ENCODE measurements at regions not wholly inside any gene's neighbourhood (a gene's known extent, or its start where the extent isn't known, plus 50 kb on each side); places are given as distances from the start of the nearest gene placed in this dataset.

DNA sequence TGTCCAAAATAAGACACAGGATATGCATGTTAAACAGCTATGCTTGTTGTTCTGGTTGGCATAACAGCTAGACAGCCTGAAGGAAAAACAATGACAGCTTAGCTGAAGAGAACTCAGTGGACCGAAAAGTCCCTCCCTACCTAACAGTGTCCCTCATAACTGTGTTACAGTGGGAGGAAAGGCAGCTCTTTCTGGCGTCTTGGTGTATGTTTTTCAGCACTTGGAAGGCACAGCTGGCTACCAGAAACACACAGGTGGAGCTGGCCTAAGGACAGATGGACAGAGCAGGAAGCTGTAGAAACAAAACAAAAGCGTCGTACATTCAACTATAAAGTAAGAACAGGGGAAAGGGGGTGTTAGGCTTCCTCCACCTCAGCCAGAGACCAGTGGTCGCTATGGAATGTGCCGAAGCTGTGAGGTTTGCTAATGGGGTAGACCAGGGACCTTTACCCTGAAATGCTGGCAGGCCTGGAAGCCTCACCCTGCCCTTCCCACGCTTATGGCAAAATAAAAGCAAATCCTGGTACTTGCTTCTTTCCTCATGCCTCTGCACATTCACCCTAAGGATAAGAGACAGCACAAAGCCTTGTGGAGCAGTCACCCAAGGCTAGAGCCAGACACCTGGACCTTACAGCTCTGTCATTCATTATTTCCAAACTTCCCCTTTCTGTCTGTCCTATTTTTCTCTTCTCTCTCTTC, 103.5 kb upstream of the TRIB2 start:
- Mint-ChIP-seq H3K27me3 (no peaks in the 10 kb centered on the region), H3K27ac (no peak overlapping the region), H3K36me3 (no peaks in the 10 kb centered on the region), H3K4me3 (peak overlapping the region; percentile 27), H3K9me3 (no peaks in the 10 kb centered on the region), H3K4me1 (ENCODE audit: unreplicated experiment) (peaks cover 3% of the 10 kb centered on the region)
- TF ChIP-seq, protein P1, sequence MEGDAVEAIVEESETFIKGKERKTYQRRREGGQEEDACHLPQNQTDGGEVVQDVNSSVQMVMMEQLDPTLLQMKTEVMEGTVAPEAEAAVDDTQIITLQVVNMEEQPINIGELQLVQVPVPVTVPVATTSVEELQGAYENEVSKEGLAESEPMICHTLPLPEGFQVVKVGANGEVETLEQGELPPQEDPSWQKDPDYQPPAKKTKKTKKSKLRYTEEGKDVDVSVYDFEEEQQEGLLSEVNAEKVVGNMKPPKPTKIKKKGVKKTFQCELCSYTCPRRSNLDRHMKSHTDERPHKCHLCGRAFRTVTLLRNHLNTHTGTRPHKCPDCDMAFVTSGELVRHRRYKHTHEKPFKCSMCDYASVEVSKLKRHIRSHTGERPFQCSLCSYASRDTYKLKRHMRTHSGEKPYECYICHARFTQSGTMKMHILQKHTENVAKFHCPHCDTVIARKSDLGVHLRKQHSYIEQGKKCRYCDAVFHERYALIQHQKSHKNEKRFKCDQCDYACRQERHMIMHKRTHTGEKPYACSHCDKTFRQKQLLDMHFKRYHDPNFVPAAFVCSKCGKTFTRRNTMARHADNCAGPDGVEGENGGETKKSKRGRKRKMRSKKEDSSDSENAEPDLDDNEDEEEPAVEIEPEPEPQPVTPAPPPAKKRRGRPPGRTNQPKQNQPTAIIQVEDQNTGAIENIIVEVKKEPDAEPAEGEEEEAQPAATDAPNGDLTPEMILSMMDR (conservative IDR thresholded peaks at IDR 0.05), result no peak
- no peak for DNase-seq (ENCODE audit: extremely low spot score, unreplicated experiment)

DNA sequence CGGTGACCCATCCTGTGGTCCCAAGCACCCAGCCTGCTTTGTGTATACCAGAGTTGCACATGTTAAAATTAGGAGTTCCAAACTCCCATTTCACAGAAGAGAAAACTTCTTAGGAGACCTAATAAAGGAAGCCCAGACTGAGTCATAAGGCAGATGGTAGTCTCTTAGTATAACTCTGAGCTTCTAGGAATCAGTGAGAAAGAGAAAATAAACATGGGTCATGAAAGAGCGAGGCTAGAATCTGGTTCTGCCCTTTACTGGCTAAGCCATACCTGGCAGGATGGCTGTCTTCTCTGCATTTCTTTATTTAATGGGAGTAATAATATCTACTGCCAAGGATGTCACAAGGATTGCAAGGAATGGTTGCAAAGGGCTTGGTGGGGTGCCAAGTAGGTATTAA, 101.2 kb upstream of the TRIB2 start:
- H3K9me3 Mint-ChIP-seq, result no peaks in the 10 kb centered on the region
- no peaks in the 10 kb centered on the region for H3K36me3 Mint-ChIP-seq
- DNase-seq (ENCODE audit: extremely low spot score, unreplicated experiment), result no peak
- H3K4me3 Mint-ChIP-seq, result no peak overlapping the region
- H3K27ac Mint-ChIP-seq, result no peak overlapping the region
- H3K27me3 Mint-ChIP-seq, result no peaks in the 10 kb centered on the region
- TF ChIP-seq, protein P1 (conservative IDR thresholded peaks at IDR 0.05), result no peak
- H3K4me1 Mint-ChIP-seq (ENCODE audit: unreplicated experiment), result peaks cover 3% of the 10 kb centered on the region

DNA sequence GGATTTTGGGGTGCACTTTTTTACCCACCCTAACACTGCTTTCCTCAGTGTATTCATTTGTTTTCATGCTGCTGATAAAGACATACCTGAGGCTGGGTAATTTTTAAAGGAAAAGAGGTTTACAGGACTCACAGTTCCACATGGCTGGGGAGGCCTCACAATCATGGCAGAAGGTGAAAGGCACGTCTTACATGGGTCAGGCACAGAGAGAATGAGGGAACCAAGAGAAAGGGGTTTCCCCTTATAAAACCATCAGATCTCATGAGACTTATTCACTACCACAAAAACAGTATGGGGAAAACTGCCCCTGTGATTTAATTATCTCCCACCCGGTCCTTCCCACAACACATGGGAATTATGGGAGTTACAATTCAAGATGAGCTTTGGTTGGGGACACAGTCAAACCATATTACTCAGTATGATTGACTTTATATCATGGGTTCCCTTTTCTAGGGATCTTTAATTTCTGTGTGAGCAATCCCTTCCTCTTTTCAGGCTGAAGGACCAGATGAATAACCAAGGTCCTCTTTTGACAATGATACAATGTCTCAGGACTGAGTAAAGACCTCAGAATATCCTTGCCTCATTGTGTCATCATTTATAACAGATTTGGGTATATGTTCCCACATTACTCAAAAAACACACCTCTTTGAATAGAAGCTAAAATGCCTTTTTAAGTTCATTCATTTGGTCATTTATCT, 100.1 kb upstream of the TRIB2 start:
- no peak overlapping the region for H3K4me3 Mint-ChIP-seq
- no peak for DNase-seq (ENCODE audit: extremely low spot score, unreplicated experiment)
- H3K9me3 Mint-ChIP-seq, result no peaks in the 10 kb centered on the region
- H3K27ac Mint-ChIP-seq, result no peak overlapping the region
- peaks cover 3% of the 10 kb centered on the region for H3K4me1 Mint-ChIP-seq (ENCODE audit: unreplicated experiment)
- no peaks in the 10 kb centered on the region for H3K27me3 Mint-ChIP-seq
- TF ChIP-seq, protein P1 (conservative IDR thresholded peaks at IDR 0.05), result no peak
- no peaks in the 10 kb centered on the region for H3K36me3 Mint-ChIP-seq

DNA sequence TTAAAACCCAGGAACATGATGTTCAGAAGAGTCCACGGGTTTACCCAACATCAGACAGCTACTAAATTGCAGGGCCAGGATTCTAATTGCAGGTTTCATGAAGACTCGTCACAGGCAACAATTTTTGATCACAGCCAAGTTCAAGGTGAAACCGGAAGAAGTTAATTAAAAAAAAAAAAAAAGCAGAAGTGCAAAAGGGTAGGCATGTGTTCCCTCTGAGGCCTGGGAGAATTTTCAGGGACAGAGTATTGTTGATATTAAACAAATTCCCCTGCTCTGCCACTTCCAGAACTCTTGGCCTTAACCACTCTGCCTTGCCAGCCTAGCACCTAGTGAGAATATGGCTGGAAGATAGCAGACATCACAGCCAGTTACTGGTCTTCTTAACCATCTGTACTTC, 99.4 kb upstream of the TRIB2 start:
- Mint-ChIP-seq H3K4me1 (ENCODE audit: unreplicated experiment) (peaks cover 3% of the 10 kb centered on the region), H3K4me3 (no peak overlapping the region), H3K27ac (no peak overlapping the region), H3K9me3 (no peaks in the 10 kb centered on the region), H3K36me3 (no peaks in the 10 kb centered on the region), H3K27me3 (no peaks in the 10 kb centered on the region)
- no peak for DNase-seq (ENCODE audit: extremely low spot score, unreplicated experiment)
- TF ChIP-seq, protein P1 (conservative IDR thresholded peaks at IDR 0.05), result no peak

DNA sequence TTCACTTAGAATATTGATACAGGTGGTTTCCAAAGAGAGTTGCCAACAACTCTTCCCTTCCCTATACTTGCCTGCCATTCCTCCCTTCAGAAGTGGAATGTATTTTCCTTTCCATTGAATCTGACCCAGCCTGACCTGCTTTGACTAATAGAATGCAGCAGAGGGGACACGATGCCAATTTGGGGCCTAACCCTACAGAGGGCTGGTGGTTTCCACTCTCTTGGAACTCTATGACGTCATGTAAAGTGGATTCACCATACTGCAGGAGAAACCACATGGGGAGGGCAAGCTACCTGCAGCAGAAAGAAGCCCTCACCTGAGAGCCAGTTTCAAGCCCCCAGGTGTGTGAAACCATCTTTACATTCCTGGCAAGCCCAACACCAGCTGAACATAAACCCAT, 98.9 kb upstream of the TRIB2 start:
- no peak overlapping the region for H3K27ac Mint-ChIP-seq
- H3K4me3 Mint-ChIP-seq, result no peak overlapping the region
- no peaks in the 10 kb centered on the region for H3K27me3 Mint-ChIP-seq
- peaks cover 3% of the 10 kb centered on the region for H3K4me1 Mint-ChIP-seq (ENCODE audit: unreplicated experiment)
- TF ChIP-seq, protein P1 (conservative IDR thresholded peaks at IDR 0.05), result no peak
- H3K9me3 Mint-ChIP-seq, result no peaks in the 10 kb centered on the region
- no peak for DNase-seq (ENCODE audit: extremely low spot score, unreplicated experiment)
- no peaks in the 10 kb centered on the region for H3K36me3 Mint-ChIP-seq
